MM.1S (cell line): ENCODE measurements at regions not wholly inside any gene's neighbourhood (a gene's known extent, or its start where the extent isn't known, plus 50 kb on each side); places are given as distances from the start of the nearest gene placed in this dataset.

Source experiments
- DNase-seq: peaks from one replicate; pipeline ENCODE4 v3.0.0-alpha.2; 2015
- H2AFZ ChIP-seq: fragments of 300-600 bp; sonication (generic); 2 replicates; pipeline ENCODE4 v1.6.0; 2016; ENCODE audit warnings: antibody characterized with exemption, low read length
- H3F3A ChIP-seq: fragments of 300-600 bp; sonication (generic); 2 replicates; pipeline ENCODE4 v1.6.1; 2016; ENCODE audit warnings: mild to moderate bottlenecking, antibody characterized with exemption, low read length, moderate library complexity, mixed read lengths; ENCODE audit not compliant: insufficient read depth
- H3K27ac ChIP-seq: fragments of 300-600 bp; sonication (generic); 2 replicates; pipeline ENCODE4 v1.5.1; 2016; ENCODE audit warnings: mild to moderate bottlenecking, low read length
- H3K27me3 ChIP-seq: fragments of 300-600 bp; sonication (generic); replicated peaks from 2 replicates; pipeline ENCODE4 v1.6.0; 2016; ENCODE audit warnings: low read length; ENCODE audit not compliant: insufficient read depth
- H3K36me3 ChIP-seq: fragments of 300-600 bp; sonication (generic); replicated peaks from 2 replicates; pipeline ENCODE4 v1.6.1; 2016; ENCODE audit warnings: mild to moderate bottlenecking, low read length, mixed read lengths; ENCODE audit not compliant: insufficient read depth
- H3K4me1 ChIP-seq: fragments of 300-600 bp; sonication (generic); 2 replicates; pipeline ENCODE4 v1.6.1; 2016; ENCODE audit warnings: low read length, mixed read lengths
- H3K4me2 ChIP-seq: fragments of 300-600 bp; sonication (generic); 2 replicates; pipeline ENCODE4 v1.6.0; 2016; ENCODE audit warnings: low read depth, low read length
- H3K4me3 ChIP-seq: fragments of 300-600 bp; sonication (generic); 2 replicates; pipeline ENCODE4 v1.5.1; 2016; ENCODE audit warnings: low read length, mixed read lengths
- H3K79me2 ChIP-seq: fragments of 300-600 bp; sonication (generic); 2 replicates; pipeline ENCODE4 v1.6.1; 2016; ENCODE audit warnings: mixed run types, low read length, mixed read lengths
- H3K9ac ChIP-seq: fragments of 300-600 bp; sonication (generic); 2 replicates; pipeline ENCODE4 v1.6.1; 2016; ENCODE audit warnings: low read length, mixed read lengths
- H3K9me2 ChIP-seq: fragments of 300-600 bp; sonication (generic); replicated peaks from 2 replicates; pipeline ENCODE4 v1.6.1; 2016; ENCODE audit warnings: mild to moderate bottlenecking, low read length, mixed read lengths; ENCODE audit not compliant: insufficient read depth
- H3K9me3 ChIP-seq: fragments of 300-600 bp; sonication (generic); replicated peaks from 2 replicates; pipeline ENCODE4 v1.6.1; 2016; ENCODE audit warnings: mild to moderate bottlenecking, low read length, mixed read lengths; ENCODE audit not compliant: insufficient read depth
- H4K20me1 ChIP-seq: fragments of 300-600 bp; sonication (generic); 2 replicates; pipeline ENCODE4 v1.6.1; 2016; ENCODE audit warnings: mild to moderate bottlenecking, low read length, moderate library complexity, mixed read lengths; ENCODE audit not compliant: insufficient read depth
- CTCF ChIP-seq: fragments of 300-600 bp; sonication (generic); IDR thresholded peaks from 2 replicates; pipeline ENCODE4 v1.5.1; 2016; ENCODE audit warnings: antibody characterized with exemption, low read length, mixed read lengths
- EZH2 ChIP-seq: fragments of 300-600 bp; sonication (generic); optimal IDR thresholded peaks from 2 replicates; pipeline ENCODE3; 2017; ENCODE audit warnings: low read depth, mild to moderate bottlenecking, antibody characterized with exemption, low read length, mixed read lengths
- EZH2phosphoT487 ChIP-seq: fragments of 300-600 bp; sonication (generic); IDR thresholded peaks from 2 replicates; pipeline ENCODE4 v1.6.1; 2018; ENCODE audit warnings: antibody characterized with exemption, low read length

DNA sequence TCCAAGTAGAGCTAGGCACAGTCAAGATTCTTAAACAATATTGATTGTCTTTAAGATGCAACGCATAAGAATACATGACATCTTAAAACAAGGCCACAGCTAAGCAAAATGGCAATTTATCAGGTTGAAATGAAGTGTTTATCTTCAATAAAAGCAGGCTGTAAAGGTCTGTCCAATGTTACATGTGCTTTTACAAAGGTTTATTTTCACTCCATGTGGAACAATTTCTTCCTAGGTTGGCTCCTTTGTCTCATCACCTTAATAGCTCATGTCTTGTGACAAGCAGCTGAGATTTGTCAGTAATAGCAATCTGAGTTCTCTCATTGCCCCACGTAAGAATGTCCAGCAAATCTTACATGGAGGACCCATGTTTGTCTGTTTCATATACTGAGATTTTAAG, 437.6 kb downstream of the GPAM start:
- Histone ChIP-seq H3K9me2 (no peaks in the 10 kb centered on the region), H3K79me2 (no peaks in the 10 kb centered on the region), H3K4me3 (no peak overlapping the region), H3F3A (no peaks in the 10 kb centered on the region), H3K27me3 (no peaks in the 10 kb centered on the region), H3K27ac (no peak overlapping the region), H3K9ac (no peak overlapping the region), H4K20me1 (no peaks in the 10 kb centered on the region), H3K4me1 (no peaks in the 10 kb centered on the region), H3K9me3 (no peaks in the 10 kb centered on the region), H3K4me2 (no peak overlapping the region), H2AFZ (no peak overlapping the region), H3K36me3 (no peaks in the 10 kb centered on the region)
- TF ChIP-seq EZH2phosphoT487 (no peak), CTCF (no peak), EZH2 (no peak)
- DNase-seq = no peak

DNA sequence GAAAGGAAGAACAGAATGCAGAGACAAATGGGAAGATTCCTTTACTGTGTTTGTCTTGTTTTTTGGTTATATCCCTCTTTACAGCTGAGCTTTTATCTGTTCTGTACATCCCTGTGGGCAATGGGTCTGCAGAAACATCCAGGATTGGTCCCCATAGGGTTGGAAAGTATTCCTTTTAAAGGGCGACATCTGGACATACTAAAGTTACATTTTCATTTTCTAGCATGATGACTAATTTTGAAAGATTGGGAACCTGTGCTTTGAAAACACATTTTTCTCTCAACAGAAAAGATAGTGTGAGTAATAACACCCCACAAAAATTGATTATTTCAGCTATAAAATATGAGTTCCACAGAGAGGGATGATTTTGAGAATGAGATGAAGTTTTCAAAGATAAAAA, 435.8 kb downstream of the GPAM start:
- H3K9ac ChIP-seq = no peak overlapping the region
- H3K9me3 ChIP-seq = no peaks in the 10 kb centered on the region
- no peaks in the 10 kb centered on the region for H3K36me3 ChIP-seq
- no peaks in the 10 kb centered on the region for H3K79me2 ChIP-seq
- TF ChIP-seq CTCF = no peak
- TF ChIP-seq EZH2 = no peak
- TF ChIP-seq EZH2phosphoT487 = no peak
- no peaks in the 10 kb centered on the region for H3F3A ChIP-seq
- H3K27ac ChIP-seq = no peak overlapping the region
- no peaks in the 10 kb centered on the region for H3K9me2 ChIP-seq
- no peaks in the 10 kb centered on the region for H3K4me1 ChIP-seq
- H3K4me2 ChIP-seq = no peak overlapping the region
- no peak overlapping the region for H3K4me3 ChIP-seq
- DNase-seq = no peak
- H3K27me3 ChIP-seq = no peaks in the 10 kb centered on the region
- no peak overlapping the region for H2AFZ ChIP-seq
- no peaks in the 10 kb centered on the region for H4K20me1 ChIP-seq

DNA sequence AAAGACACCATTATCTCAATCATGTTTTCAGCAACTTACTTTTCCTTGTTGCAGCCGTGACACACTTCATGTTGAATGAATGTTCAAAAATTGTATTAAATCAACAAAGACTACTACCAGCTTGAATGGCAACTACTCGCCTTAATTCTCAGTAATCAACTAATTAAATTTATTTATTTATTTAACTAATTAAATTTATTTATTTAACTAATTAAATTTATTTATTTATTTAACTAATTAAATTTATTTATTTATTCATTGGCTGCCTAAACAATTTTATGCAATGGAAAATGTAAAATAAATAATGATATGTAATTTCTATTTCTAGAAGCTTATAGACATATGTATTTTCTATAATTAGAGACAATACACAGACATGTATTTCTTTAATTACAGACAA, 435.4 kb downstream of the GPAM start:
- Histone ChIP-seq H3K36me3 (no peaks in the 10 kb centered on the region), H4K20me1 (no peaks in the 10 kb centered on the region), H3K4me3 (no peak overlapping the region), H3K4me2 (no peak overlapping the region), H3F3A (no peaks in the 10 kb centered on the region), H3K9me3 (no peaks in the 10 kb centered on the region), H3K79me2 (no peaks in the 10 kb centered on the region), H3K9ac (no peak overlapping the region), H3K9me2 (no peaks in the 10 kb centered on the region), H3K27ac (no peak overlapping the region), H2AFZ (no peak overlapping the region), H3K27me3 (no peaks in the 10 kb centered on the region), H3K4me1 (no peaks in the 10 kb centered on the region)
- no peak for TF ChIP-seq CTCF
- no peak for TF ChIP-seq EZH2phosphoT487
- TF ChIP-seq EZH2 = no peak
- no peak for DNase-seq
